ENCODE measurements at regions not wholly inside any gene's neighbourhood (a gene's known extent, or its start where the extent isn't known, plus 50 kb on each side); places are given as distances from the start of the nearest gene placed in this dataset.
"Not testable (repeated sequence)": the region's sequence is repeated elsewhere in the genome, so short reads cannot be mapped to it uniquely, and the experiment has no call there.

DNA sequence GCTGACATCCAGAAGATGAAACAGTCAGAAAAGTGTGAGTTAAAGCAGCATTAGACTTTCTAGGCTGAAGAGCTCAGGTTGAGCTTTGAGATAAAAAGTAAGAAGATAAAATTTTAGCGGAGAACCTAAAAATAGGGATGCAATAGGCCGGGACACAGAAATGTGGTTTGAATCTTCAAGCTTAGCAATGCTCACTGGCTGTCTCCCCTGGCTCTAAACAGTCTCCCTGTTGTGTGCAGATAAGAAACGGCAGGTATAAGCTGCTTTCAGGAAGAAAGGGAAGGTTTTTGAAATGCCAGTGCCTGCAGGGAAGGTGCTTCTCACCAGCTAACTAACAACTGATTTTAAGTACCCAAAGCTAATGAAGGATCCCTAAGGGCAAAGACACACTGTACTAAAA, 718.7 kb upstream of the SGO1 start:
- no peak for DNase-seq

DNA sequence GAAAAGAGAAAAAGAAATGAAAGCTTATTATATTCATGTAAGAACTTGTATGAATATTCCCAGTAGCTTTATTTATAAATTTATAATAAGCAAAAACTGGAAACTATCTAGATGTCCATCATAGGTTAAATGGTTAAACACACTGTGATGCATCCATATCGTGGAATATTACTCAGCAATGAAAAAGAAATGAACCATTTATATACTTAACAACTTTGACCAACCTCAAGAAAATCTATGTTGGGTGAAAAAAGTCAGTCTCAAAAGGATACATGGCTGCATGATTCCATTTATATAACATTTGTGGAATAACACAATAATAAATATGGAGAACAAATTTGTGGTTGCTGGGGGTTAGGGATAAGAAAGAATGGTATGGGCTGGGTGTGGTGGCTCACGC, 713.0 kb upstream of the SGO1 start:
- DNase-seq = no peak

GRCh38 chr3:20890111-20890519, 704.1 kb upstream of the SGO1 start:
- no peak for DNase-seq

DNA sequence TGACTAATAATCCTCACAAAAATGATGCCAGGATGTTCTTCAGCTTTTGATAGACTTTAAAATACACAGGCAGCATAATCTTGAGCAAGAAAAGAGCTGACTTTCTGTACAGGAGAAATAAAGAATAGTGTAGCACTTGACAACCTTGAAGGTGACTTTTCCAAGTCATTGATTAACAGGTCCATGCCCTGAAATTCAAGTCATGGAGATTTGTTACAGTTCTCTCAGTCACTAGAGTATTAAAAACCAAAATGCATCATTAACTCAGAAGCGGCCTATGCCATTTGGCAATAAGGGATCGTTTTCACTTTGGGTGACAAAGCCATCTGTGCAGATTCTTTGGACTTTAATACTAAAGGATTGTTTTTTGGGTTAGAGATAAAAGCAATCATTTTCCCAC, 692.7 kb upstream of the SGO1 start:
- DNase-seq = no peak

DNA sequence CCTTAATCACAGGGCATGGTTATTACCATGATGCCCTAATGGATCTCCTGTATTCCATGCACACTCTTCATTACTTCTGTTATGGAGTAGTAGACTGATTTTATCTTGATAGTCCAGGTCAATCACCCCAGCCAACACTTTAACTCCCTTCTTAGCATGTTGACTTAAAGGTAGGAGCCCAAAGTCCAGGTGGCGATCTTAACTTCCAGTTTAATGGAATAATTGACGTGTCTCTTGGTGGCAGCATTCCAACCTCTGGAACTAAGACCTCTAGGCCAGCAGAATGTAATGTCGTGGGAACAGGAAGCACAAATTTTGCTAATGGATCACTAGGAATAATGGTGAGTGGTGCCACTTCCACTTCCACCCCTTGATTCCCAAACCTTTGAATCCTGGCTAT, 687.2 kb upstream of the SGO1 start:
- no peak for DNase-seq

- DNase-seq = no peak
Observed at GRCh38 chr3:20870106-20870899, 684.3 kb upstream of the SGO1 start.

- no peak for DNase-seq
Observed at GRCh38 chr3:20865803-20866202, 679.8 kb upstream of the SGO1 start.

DNA sequence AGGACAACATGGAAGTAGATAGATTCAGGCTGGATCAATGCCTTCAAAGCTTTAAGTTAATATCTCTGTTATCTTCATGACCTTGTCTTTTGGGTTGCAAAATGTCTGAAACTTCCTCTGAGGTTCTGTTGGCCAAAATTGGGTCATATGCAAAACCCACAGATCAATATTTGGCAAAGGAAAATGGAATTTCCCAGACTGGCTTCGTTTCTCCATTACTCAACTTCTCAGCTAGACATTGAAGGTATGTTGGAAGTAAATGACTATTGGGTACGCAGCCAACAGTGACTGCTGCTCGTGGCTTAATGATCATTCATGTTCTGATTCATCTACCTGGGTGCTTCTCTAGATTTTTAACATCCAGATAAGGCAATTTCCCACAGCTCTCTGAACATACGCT, 675.4 kb upstream of the SGO1 start:
- no peak for DNase-seq

DNA sequence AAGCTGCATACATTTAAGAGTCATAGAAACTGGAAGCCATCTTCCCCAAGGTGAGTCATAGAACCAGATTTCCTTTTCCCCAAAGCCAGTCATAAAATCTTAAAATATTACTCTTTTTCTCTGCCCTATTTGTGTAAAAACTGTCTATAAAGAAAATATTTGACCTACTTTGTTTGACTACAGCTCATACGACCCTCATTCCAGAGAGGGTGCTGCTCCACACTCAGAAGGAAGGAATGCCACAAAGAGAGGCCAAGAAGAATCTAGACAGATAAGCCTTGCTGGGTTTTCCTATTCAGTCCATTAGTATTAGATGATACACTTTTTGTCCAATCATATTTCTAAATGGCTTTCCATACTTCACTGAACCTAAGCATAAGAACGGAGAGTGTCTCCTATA, 671.6 kb upstream of the SGO1 start:
- DNase-seq = no peak

GRCh38 chr3:20853890-20854289, 667.9 kb upstream of the SGO1 start:
- DNase-seq = no peak

DNA sequence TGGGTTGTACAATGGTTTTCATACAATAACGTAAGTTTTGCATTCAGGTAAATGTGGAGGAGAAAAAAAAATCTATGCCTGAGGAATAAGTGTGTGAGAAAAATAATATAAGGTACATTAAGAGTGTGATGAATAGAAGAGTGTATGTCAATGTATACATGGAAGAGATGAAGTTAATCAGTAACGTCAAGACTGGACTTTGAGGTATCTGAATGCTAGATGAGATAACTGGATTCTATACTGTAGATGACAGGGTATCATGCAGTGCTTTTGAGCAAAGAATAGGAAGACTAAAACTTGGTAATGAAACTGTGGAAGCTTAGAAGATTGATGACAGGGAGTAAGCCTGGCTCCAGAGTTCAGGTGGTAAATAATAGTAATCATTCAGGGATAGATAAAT, 666.7 kb upstream of the SGO1 start:
- DNase-seq = no peak

DNA sequence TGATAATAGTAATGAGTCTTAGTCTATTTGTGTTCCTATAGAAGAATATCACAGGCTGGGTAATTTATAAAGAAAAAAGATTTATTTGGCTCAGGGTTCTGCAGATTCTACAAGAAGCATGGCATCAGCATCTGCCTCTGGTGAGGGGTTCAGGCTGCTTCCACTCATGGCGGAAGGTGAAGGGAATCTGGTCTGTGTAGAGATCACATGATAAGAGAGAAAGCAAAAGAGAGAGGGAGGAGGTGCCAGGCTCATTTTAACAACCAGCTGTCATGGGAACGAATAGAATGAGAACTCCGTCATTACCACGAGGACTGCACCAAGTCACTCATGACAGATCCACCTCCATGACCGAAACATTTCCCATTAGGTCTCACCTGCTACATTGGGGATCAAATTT, 664.0 kb upstream of the SGO1 start:
- no peak for DNase-seq

DNA sequence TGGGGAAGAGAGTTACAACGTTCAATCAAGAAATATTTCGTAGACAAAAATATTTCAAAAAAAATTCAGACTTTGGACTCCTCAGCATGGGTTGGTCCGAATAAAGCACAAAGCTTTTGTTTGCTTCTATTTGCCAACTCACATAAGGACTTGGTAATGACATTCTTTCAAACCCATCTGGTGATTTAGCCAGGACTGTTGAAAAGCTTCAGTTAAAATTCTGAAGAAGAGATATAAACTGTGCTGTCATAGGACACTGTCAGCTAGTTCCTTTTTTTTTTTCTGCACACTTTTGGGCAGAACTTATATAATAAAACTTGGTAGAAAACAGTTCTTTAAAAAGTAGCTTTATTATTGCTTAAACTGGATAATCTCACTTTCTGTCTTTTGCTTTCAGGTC, 660.8 kb upstream of the SGO1 start:
- no peak for DNase-seq

GRCh38 chr3:20846066-20846465, 660.1 kb upstream of the SGO1 start:
- no peak for DNase-seq

DNA sequence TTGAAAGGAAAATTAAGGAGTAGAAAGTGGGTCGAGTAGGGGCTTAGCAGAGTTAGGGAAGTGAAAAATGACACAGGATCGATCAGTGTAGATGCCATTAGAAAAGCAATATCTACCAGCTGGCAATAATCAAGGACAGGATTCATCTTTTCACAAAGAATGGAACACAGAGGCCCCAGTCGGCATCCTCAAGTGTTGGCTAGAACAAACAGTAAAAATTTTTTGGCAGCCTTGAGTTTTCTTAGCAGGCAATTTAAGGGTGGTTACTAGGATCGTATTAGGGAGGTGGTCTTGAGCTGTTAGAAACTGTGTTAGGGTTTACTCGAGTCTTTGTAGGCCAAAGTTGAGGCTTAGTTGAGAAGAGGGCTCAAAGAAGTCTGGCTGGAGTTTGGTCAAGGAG, 658.8 kb upstream of the SGO1 start:
- DNase-seq = no peak

GRCh38 chr3:20842594-20843436, 656.8 kb upstream of the SGO1 start:
- no peak for DNase-seq

DNA sequence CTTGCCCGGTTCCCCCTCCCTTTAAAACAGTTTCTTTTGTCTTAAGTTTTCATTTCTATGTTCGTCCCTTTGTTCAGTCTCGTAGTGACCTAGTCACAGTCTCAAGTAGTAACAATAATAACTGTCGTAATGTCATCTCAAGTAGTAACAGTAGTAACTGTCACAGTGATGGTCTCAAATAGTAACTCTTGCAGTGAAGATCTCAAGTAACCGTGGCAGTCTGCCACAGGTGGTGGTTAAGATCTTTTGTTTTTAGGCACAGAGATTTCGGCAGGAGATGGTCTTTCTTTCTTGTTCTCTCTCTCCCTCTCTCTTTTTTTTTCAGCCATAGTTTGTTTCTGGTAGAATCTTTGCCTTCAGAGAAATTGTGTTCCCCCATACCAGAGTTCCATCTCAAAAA, 656.0 kb upstream of the SGO1 start:
- no peak for DNase-seq

DNA sequence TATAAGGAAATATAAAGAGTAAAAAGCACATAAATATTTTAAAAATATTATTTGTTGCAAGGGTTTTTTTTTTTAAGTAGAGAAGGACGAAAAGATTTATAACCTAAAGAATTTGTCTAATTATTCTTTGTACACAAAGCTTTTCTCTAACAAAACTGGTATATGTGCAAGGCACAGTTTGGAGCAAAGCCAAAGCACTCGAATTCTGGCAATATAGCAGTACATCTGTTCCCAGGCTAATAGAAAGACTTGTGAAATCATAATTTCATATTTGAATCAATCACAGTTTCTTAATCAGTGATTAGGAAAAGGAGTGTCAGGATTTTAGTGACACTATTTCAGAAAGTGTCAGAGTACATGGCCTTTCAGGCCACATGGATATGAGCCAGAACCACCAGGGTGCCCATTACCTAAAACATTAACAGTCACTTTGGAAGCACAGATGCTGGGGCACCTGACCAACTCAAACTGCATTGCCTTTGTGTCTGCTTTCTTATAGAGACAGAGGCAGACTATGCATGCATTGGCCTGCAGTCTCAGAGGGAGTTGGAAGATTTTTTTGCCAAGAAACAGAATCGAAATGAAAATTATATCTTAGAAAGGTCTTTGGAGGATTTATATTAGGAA, 651.8 kb upstream of the SGO1 start:
- no peak for DNase-seq

- DNase-seq = no peak
Observed at GRCh38 chr3:20836801-20837200, 650.8 kb upstream of the SGO1 start.

GRCh38 chr3:20832963-20833362, 647.0 kb upstream of the SGO1 start:
- DNase-seq = no peak

- no peak for DNase-seq
Observed at GRCh38 chr3:20822251-20822650, 636.2 kb upstream of the SGO1 start.

DNA sequence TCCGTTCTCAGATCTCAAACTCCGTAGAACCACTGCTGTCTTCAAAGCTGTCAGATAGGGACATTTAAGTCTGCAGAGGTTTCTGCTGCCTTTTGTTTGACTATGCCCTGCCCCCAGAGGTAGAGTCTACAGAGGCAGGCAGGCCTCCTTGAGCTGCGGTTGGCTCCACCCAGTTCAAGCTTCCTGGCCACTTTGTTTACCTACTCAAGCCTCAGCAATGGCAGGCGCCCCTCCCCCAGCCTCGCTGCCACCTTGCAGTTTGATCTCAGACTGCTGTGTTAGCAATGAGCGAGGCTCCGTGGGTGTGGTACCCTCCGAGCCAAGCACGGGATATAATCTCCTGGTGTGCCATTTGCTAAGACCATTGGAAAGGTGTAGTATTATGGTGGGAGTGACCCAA, 634.9 kb upstream of the SGO1 start:
- DNase-seq = not testable (repeated sequence)

DNA sequence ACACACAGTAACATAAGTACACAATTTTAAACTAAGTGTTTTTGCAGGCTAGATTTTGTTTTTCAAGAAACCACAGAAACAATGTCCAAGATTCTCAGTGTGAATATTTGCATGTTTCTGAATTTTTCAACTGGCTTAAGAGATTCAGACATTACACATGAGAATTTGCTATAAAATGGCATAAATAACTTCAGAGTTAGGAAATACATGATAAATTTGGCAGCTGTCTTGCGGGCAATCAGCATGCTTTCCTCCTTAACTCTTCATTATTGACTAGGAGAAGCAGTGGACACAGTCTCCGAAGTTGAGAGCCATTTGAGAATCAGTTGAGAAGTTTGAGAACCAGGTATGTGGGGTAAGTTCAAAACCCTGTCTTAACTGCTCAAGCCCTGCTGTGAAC, 625.6 kb upstream of the SGO1 start:
- no peak for DNase-seq

DNA sequence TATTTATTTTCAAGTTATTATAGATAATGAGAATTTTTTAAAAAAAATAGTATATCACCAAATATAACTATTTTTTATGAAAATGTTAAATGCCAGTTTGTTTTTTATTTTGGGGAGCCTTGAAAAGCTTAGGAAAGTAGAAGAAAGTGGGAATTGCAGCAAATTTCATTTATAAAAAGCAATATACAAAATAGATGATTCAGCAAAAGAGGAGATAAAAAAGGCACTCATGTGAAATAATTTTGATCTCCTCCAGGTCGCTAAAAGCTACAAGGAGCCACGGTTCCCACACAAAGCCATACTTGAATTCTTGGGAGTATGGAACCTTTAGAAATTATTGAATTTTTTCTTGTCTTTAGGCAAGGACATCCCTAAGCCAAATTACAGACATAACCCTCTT, 625.0 kb upstream of the SGO1 start:
- DNase-seq = no peak

Data from GDM1 (cell line).